Right renal pelvis (tissue), 4 donors: ENCODE measurements at regions not wholly inside any gene's neighbourhood (a gene's known extent, or its start where the extent isn't known, plus 50 kb on each side); places are given as distances from the start of the nearest gene placed in this dataset.
"Not testable (repeated sequence)": the region's sequence is repeated elsewhere in the genome, so short reads cannot be mapped to it uniquely, and the experiment has no call there.

Experiments used
- DNase-seq, 4 donors: peaks; one replicate each; pipeline ENCODE4 v3.0.0-alpha.2; 2013; ENCODE audit warnings: low read depth in 4 of 4, low spot score in 3 of 4, missing footprints in 1 of 4

DNA sequence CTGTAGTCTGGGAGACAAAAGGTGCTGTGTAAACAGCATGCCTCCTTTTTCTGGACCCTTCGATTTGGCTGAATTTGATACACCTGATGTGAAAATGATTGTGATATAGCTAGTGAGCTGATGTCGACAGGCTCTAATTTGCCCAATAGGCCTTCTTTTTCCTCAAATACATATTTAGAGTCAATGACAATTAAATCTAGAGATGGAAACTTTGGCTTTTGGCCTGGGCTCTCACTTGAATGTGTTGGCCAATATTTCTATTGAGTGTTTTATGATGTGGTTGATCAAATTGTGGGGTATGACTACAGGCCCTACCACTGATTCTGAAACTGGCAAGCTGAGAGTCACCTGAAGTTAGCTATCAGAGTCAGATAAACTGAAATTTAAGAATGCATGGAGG lies 151.8 kb upstream of the MEOX2 start:
- DNase-seq, result no peak

DNA sequence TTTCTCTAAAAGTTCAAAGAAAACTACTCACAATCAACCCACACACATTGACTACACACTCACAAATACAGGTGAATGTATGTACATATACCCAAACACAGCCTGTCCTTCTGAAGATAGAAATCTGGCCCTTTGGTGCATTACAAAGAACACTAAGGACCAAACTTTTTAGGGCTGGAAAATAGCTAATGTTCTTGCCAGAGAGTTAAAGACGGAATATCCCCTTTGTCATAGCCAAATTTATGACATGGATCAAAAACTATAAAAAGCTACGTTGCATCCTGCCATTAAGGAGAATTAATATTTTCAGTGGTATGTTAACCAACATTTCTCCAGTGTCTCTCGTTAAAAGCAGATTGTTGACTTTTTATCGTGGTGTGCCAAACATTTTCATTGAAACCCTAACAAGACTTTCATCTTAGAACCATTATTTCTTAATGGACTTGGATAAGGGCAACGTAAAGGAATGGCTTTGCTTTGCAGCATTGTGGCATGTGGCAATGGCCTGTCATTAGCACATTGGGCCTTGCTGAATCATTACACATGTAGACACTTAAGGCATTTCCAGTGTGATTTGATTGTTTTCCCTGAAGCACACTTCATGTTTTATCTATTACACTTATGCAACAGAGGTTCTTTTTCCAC lies 150.9 kb upstream of the MEOX2 start:
- no peak for DNase-seq

DNA sequence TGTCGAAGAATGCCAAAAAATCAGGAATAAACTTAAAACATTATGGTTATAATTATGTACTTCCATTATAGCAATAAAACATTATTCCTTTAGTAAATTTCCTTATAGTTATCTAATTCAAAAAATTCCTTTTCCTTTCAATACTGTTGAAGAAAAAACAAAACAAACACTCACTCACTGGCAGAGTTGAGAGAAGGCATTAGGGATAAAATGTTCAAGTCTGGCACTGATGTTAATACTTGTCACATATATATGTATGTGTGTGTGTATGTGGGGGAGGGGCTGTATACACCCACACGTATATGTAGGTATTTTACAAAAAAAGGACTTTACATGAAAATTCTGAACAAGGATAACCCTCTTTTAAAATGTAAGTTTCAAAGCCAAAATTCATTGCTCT lies 150.2 kb upstream of the MEOX2 start:
- DNase-seq, result no peak

DNA sequence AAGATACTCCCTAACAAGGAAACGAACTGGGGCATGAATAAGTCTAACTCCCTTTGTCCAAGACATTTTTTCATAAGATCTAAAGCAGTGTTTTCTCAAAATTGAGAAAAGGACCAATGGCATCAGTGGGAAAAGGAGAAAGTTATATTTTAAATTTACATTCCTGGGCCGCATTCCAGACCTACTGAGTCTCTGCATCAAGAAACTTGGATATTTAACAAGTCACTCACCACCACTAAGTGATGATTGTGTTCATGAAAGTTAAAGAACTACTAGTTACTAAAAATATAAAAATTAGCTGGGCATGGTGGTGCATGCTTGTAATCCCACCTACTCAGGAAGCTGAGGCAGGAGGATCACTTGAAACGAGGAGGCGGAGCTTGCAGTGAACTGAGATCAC lies 149.6 kb upstream of the MEOX2 start:
- DNase-seq, result no peak

DNA sequence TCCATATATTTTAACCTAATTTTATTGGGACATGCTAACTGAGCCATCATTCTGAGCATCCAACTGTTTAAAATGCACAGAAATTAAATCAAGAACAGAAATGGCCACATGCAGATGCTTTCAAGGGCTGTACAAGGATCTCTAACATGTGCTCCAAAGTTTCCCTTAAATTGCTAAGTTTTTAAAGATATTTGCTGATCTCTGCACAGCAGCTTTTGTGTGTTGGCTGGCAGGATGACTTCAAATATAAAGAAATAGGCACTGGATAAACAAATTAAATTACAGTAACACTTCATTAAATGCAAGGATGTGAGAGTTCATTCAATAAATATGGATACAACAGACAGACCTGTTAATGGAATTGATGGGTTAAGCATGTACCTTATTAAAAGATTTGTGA lies 148.0 kb upstream of the MEOX2 start:
- no peak for DNase-seq

DNA sequence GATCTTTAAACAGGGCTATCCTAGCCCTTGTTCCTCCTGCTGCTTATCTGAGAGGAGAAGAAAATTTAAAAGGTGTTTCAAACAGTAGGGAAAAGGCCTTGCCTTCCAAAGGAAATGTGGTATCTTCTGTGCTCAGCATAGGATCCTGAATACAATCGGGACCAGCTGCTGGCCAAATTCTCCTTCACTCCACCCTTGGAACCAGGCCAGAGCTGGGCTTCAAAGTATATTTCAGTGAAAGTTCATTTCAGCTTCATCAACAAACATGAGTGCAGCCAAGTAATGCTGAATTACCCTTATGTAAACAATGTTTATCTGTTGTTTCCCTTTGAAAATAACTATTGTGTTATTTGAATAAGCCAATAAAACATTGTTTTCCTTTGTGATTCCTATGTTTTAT lies 146.5 kb upstream of the MEOX2 start:
- DNase-seq, result peak in 2 of 4 donors; percentile 12 to 22

DNA sequence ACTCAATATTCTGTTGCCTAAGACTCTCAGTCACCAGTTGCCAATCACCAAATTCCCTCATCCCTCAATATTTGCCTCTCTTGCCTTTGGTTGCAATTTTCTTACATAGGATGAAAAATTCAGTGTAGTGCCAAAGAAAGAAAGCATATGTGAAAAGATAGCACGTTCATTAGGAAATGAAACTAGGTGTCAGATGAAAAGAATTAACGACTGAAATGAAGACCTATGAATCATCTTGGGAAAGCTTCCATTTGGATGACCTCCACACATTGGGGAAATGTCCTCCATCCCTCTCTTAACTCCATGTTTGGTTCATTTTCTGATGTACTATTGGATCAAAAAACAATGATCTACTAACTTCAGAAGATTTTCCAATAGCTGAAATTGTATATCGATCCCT lies 145.1 kb upstream of the MEOX2 start:
- DNase-seq, result no peak

DNA sequence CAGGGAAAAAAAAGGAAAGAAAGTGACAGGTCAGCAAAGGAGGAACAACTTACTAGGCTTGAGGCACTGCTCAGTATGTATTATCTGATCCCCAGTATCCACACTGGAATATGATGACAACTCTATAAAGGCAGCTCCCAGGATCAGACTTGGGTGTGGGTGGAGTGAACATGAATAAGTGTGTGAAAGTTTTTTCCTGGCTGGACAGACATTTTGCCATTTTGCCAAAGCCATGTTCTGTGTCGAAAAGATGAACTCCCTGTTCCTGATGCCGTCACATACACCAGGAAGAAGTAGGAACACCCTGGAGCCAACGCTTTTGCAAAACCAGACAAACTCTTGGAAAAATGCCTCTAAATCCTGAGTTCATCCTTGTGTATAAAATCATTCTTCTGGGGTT lies 143.2 kb upstream of the MEOX2 start:
- no peak for DNase-seq

DNA sequence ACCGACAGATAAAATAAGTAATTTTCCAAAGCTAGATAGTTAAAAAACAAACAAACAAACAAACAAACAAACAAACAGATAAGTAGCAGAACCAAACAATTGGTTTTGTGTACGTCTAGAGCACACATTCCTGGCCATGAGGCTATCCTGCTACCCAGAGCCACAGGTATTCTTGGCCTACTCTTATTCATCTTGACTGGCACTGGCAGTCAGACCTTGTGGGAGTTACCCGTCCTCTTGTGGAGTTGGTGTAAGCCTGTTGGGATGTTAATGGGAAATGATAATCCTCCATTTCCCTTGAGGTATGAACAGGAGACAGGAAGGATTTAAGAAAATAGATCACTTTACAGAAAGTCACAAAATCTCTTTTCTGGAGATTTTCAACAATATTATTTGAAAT lies 142.4 kb upstream of the MEOX2 start:
- no peak for DNase-seq

DNA sequence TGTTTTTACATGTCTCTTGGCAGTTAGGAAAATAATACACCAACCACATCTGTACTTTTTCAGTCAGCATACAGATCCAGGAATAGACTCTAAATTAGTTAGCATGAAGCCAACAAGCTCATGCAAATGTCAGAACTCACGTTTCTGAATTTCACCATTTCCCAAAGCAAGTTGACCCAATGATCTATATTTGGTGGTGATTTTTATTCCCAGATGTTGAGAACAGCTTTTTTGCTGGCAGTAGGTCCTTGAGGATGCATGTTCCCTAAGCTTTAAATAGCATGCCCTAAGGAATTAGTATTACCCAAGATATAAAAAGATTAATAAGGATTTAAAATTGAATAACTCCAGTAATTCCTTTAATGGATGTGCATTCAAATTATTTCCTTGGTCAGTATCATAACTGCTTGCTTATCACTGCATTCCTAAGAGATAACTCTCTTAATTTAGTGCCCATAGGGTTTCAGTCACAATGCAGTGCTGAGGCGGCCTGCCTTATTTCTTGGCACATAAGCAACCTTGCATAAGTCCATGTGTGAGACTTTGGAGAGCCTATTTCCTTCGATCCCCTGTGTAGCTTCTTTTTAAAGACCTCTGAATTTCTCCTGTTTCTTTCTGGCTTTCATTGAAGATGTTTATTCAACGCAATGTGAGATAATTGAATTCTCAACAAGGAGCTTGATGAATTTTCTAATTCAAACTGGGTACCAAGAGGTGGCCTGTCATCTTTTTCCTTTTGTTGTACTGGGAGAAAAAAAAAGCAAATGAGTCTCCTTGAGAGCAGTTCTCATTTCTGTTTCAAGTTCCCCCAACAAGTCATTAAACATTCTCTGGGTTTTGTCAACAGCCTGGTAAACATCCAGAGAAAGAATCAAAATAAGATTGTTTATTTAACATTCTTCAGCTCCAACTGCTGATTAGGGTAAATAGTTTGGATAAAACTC lies 135.3 kb upstream of the MEOX2 start:
- DNase-seq, result no peak

DNA sequence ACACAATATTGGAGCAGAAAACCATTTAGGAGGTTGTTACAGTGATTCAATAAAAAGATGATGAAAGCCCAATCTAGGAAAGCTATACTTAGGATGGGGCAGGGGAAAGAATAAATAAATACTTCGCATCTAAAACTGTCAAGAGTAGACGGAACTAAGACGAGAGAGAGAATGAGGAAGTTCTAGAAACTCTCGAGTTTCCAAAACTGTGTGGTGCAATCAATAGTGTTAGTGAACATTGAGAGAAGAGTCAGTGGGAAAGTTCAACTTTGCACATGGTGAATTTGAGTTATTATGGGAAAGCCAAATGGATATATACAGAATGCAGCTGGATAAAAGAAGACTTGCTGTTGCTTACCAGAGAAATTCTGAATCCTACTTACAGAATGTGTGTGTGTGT lies 133.8 kb upstream of the MEOX2 start:
- DNase-seq, result no peak

DNA sequence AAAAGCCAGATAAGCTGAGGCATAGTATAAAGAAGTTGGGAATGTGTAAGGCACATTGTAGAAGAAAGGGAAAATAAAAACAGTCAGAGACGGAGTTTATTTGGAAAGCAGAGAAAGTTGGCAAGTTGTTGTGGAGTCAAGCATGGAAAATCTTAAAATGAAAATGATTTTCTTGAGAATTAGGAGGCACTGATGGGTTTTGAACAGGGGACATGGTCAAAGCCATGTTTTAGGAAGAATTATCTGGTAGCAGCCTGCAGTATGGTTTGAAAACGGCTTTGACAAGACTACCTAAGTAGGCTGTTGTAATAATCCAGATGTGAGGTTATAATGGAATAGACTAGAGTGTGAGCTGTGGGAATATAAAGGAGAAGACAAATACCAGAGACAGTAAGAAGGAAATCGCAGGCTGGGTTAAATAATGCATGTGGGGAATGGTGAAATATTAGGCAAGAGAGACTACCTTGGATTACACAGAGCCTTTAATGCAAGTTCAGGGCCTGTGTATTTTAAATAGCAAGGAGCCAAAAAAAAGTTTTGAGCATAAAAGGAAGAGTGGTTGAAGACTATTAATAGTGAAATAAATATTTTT lies 130.4 kb upstream of the MEOX2 start:
- DNase-seq, result no peak

DNA sequence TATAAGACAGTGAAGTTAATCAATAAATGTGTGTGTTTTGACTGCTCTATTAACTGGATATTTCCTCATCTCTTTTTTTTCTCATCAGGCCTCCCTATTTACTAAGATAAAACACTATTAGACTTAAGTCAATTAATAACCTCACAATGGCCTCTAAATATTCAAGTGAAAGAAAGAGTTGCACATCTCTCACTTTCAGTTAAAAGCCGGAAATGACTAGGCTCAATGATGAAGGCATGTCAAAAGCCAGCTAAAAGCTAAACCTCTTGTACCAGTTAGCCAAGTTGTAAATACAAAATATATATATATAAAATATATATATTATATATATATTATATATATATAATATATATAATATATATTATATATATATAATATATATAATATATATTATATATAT lies 127.0 kb upstream of the MEOX2 start:
- no peak for DNase-seq

DNA sequence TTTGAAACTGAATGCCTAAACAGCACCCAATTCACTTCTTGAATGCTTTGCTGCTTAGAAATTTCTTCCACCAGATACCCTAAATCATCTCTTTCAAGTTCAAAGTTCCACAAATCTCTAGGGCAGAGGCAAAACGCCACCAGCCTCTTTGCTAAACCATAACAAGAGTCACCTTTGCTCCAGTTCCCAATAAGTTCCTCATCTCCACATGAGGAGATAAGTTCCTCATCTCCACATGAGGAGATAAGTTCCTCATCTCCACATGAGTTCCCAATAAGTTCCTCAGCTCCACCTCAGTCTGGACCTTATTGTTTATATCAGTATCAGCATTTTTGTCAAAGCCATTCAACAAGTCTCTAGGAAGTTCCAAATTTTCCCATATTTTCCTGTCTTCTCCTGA lies 123.9 kb upstream of the MEOX2 start:
- DNase-seq, result not testable (repeated sequence)

DNA sequence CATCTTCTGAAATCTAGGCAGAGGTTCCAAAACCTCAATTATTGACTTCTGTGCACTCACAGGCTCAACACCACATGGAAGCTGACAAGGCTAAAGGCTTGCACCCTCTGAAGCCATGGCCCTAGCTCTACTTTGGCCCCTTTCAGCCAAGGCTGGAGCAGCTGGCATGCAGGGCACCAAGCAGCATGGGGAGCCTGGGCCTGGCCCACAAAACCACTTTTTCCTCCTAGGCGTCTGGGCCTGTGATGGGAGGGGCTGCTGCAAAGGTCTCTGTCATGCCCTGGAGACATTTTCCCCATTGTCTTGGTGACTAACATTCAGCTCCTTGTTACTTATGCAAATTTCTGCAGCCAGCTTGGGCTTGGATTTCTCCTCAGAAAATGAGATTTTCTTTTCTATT lies 123.5 kb upstream of the MEOX2 start:
- DNase-seq, result not testable (repeated sequence)

DNA sequence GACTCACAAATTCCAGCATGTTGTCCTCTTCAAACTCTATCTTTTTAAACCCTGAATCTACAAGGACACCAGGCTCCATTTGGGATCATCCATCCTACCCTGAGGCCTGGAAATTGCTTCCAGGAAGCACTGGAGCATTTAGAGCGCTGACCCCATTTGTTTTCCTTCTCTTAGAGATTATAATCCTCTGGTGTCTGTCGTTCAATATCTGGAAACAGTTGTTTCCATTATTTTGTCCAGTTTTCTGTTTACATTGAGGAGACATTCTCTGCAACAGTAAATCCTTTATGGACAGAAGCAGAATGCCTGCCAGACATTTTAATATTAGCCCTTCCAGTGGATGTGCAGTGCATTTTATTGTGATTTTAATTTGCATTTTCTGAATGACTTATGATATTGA lies 119.4 kb upstream of the MEOX2 start:
- no peak for DNase-seq

DNA sequence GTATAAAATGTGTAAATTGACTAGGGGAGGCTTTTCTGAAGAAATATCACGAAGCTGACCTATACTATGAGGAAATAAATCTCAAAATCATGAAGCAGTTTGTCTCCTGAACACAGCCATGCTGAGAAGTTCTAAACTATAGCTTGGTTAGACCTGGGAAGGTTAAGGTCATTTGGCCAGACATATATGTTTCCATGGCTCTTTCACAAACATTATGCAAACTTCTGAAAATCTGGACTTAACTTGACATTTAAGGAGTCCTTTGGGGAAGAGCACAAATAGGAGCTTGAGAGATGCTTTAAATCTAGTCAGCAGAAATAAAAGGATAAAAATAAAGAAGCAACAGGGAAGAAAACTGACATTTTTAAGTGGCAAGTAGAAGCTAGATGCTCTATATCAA lies 115.9 kb upstream of the MEOX2 start:
- no peak for DNase-seq

DNA sequence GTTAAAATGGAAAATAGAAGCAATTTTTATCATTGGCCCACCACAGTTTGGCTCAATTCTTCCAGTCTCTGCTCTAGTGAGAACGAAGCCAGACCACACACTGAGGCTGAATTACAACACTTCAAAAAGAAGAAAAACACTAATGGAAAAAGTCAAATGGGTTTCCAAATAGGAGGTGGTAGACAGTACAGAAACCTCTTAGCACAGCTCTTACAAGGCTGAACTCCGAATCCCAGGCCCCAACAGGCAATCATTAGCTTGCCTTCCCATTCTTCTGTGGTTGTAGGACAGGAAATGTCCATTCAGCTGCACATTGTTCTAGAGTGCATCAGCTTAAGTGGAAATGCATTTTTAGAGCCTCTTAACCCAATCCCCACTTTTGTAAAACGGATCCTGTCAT lies 115.1 kb upstream of the MEOX2 start:
- DNase-seq, result no peak

DNA sequence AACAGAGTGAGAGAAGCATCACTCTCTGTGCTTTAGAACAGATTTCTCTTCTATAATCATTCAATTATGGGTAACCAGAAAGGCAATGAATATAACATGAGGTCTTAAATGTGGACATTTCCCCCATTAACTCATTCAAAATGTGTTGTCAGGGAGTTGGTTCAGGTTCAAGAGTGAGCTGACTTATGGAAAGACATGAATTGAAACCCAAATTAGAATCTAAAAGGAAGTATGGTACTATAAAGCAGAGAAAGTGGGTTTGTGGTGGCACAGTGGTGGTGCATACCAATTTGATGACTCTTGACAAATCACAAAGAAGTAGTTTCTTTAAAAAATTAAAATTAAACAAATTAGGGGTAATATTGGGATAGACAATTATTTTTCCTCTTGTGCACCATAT lies 114.6 kb upstream of the MEOX2 start:
- DNase-seq, result no peak

DNA sequence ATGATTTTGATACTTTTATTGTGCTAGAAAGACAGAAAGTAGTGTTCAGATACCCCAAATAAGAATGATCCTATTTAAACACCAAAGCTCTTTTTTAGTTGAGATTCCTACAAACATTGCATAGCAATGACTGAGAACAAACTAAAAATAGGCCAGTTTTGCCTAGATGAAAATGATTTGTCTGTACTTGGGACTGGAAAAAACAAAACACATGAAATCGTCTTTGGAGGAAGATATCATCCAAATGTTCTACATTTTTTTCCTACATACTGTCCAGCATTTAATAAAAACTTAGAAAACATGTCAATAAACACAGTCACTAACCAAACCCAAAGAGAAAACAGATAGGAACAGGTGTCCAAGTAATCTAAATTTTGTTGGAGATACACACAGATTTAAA lies 111.6 kb upstream of the MEOX2 start:
- no peak for DNase-seq

DNA sequence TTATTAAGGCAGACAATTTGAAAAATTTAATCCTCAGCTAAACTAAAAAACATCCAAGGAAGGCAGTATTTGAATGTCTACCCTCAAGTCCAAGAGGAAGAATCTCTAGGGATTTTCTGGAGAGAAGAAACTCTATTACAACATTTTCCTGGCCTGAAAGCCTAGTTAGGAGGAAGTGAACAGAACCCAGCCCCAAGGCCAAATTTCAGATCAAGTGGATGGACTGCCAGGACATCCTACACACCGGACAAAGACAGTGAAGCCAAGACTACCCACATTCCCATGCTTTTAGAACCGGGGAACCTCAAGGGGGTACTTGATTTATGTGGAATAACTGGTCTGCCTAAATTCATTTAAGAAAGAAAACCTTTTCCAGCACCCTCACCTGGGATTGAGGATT lies 108.9 kb upstream of the MEOX2 start:
- DNase-seq, result no peak

DNA sequence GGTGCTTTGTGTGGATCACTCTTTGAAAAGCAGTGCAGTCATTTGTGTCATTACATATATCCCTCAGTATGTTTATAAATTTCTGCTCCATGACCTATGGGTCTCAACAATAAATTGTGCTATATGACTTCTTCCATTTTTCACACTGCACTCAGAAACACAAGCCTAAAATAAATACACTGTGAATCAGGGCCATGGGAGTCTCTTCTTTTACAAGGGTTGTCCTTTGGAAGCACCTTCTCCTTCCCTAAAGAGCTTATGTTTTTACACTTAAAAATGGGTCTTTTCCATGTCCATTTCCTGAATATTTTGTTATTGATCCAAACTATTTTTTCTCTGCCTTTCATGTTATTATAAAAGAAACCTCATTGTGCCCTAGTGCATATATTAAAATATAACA lies 108.3 kb upstream of the MEOX2 start:
- no peak for DNase-seq
